ENCODE measurements at regions not wholly inside any gene's neighbourhood (a gene's known extent, or its start where the extent isn't known, plus 50 kb on each side); places are given as distances from the start of the nearest gene placed in this dataset.

GRCh38 chr22:48661984-48662383 is 1165.7 kb downstream of the BRD1 start:
- DNase-seq: no peak

GRCh38 chr22:48660790-48661740 is 1166.6 kb downstream of the BRD1 start:
- no peak for DNase-seq

GRCh38 chr22:48660104-48660789 is 1167.4 kb downstream of the BRD1 start:
- no peak for DNase-seq

GRCh38 chr22:48659404-48659996 is 1168.2 kb downstream of the BRD1 start:
- DNase-seq: no peak

- no peak for DNase-seq
Observed at GRCh38 chr22:48658871-48659270, 1168.8 kb downstream of the BRD1 start.

- no peak for DNase-seq
Observed at GRCh38 chr22:48658246-48658645, 1169.4 kb downstream of the BRD1 start.

GRCh38 chr22:48654492-48654891 is 1173.2 kb downstream of the BRD1 start:
- no peak for DNase-seq

- DNase-seq: no peak
Observed at GRCh38 chr22:48653929-48654328, 1173.7 kb downstream of the BRD1 start.

- no peak for DNase-seq
Observed at GRCh38 chr22:48653306-48653705, 1174.4 kb downstream of the BRD1 start.

GRCh38 chr22:48652796-48653195 is 1174.9 kb downstream of the BRD1 start:
- DNase-seq: no peak

GRCh38 chr22:48651981-48652538 is 1175.6 kb downstream of the BRD1 start:
- DNase-seq: no peak

GRCh38 chr22:48651036-48651890 is 1176.4 kb downstream of the BRD1 start:
- no peak for DNase-seq

GRCh38 chr22:48650323-48651035 is 1177.2 kb downstream of the BRD1 start:
- no peak for DNase-seq

GRCh38 chr22:48649466-48649865 is 1178.2 kb downstream of the BRD1 start:
- DNase-seq: no peak

- DNase-seq: no peak
Observed at GRCh38 chr22:48649031-48649430, 1178.6 kb downstream of the BRD1 start.

GRCh38 chr22:48647606-48648515 is 1179.8 kb downstream of the BRD1 start:
- no peak for DNase-seq

GRCh38 chr22:48647051-48647450 is 1180.6 kb downstream of the BRD1 start:
- no peak for DNase-seq

GRCh38 chr22:48646216-48646925 is 1181.3 kb downstream of the BRD1 start:
- no peak for DNase-seq

GRCh38 chr22:48645766-48646165 is 1181.9 kb downstream of the BRD1 start:
- no peak for DNase-seq

- DNase-seq: peak; percentile 39
Observed at GRCh38 chr22:48644997-48645396, 1182.7 kb downstream of the BRD1 start.

Data from NCI-H1105 (cell line).